BLaER1 (cell line): ENCODE measurements at regions not wholly inside any gene's neighbourhood (a gene's known extent, or its start where the extent isn't known, plus 50 kb on each side); places are given as distances from the start of the nearest gene placed in this dataset.
"Not testable (repeated sequence)": the region's sequence is repeated elsewhere in the genome, so short reads cannot be mapped to it uniquely, and the experiment has no call there.

ENCODE experiments used
- H3K27ac ChIP-seq: shearing (Covaris generic); formaldehyde crosslinking; 2 replicates; pipeline ENCODE4 v1.8.1; 2022
- H3K27me3 ChIP-seq: shearing (Covaris generic); formaldehyde crosslinking; 2 replicates; pipeline ENCODE4 v1.8.1; 2022
- H3K36me3 ChIP-seq: shearing (Covaris generic); formaldehyde crosslinking; 2 replicates; pipeline ENCODE4 v1.8.1; 2022
- H3K4me1 ChIP-seq: shearing (Covaris generic); formaldehyde crosslinking; 2 replicates; pipeline ENCODE4 v1.8.1; 2022
- H3K4me2 ChIP-seq: shearing (Covaris generic); formaldehyde crosslinking; 2 replicates; pipeline ENCODE4 v1.8.1; 2022
- H3K4me3 ChIP-seq: shearing (Covaris generic); formaldehyde crosslinking; 2 replicates; pipeline ENCODE4 v1.8.1; 2022
- H3K9ac ChIP-seq: shearing (Covaris generic); formaldehyde crosslinking; 2 replicates; pipeline ENCODE4 v1.8.1; 2022
- H3K9me3 ChIP-seq: shearing (Covaris generic); formaldehyde crosslinking; 2 replicates; pipeline ENCODE4 v1.8.1; 2022
- H4K20me1 ChIP-seq: shearing (Covaris generic); formaldehyde crosslinking; 2 replicates; pipeline ENCODE4 v1.8.1; 2022
- Cebpa-rat ChIP-seq: shearing (Covaris generic); IDR thresholded peaks from 2 replicates; pipeline ENCODE4 v1.8.1; 2022

- no peaks in the 10 kb centered on the region for H3K4me1 ChIP-seq
- no peak for TF ChIP-seq Cebpa-rat
- no peaks in the 10 kb centered on the region for H4K20me1 ChIP-seq
- H3K9me3 ChIP-seq: peaks cover 7% of the 10 kb centered on the region
- no peak overlapping the region for H3K9ac ChIP-seq
- no peak overlapping the region for H3K4me2 ChIP-seq
- H3K27ac ChIP-seq: no peak overlapping the region
- no peak overlapping the region for H3K4me3 ChIP-seq
- H3K27me3 ChIP-seq: no peaks in the 10 kb centered on the region
- no peaks in the 10 kb centered on the region for H3K36me3 ChIP-seq
These were observed 198.2 kb downstream of the ADCYAP1 start for GRCh38 chr18:1102848-1103247.

DNA sequence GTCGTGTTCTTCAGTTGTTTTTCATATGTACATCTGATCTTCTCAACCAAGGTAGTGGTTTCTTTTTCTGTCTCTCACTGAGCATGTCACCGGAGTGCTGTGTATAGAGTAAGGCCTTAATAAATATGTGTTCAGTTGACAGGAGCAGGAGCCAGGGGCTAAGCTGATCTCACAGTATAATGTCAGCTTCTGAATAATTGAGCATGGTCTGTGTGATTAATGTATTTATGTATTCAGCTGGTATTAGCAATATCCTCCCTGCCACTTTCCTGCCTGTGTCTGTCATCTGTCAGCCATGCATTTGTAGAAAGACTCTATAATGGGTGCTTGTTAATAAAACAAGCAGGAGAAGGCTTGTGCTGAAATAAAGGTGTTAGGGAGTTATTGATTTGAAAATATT lies 198.9 kb downstream of the ADCYAP1 start:
- no peak for TF ChIP-seq Cebpa-rat
- Histone ChIP-seq H4K20me1 (no peaks in the 10 kb centered on the region), H3K4me1 (no peaks in the 10 kb centered on the region), H3K4me3 (no peak overlapping the region), H3K27ac (no peak overlapping the region), H3K4me2 (no peak overlapping the region), H3K36me3 (no peaks in the 10 kb centered on the region), H3K27me3 (no peaks in the 10 kb centered on the region), H3K9ac (no peak overlapping the region), H3K9me3 (no peaks in the 10 kb centered on the region; the same call in 1 of the 2 replicates)

- Histone ChIP-seq H3K9me3 (no peaks in the 10 kb centered on the region), H3K4me1 (no peaks in the 10 kb centered on the region), H3K4me2 (no peak overlapping the region), H3K27ac (no peak overlapping the region), H3K4me3 (no peak overlapping the region), H4K20me1 (no peaks in the 10 kb centered on the region), H3K27me3 (no peaks in the 10 kb centered on the region), H3K36me3 (no peaks in the 10 kb centered on the region), H3K9ac (no peak overlapping the region)
- TF ChIP-seq Cebpa-rat: no peak
These were observed 199.7 kb downstream of the ADCYAP1 start for GRCh38 chr18:1104181-1104881.

GRCh38 chr18:1124495-1124894 lies 219.8 kb downstream of the ADCYAP1 start:
- H3K9me3 ChIP-seq: no peaks in the 10 kb centered on the region
- no peak overlapping the region for H3K4me3 ChIP-seq
- H3K27me3 ChIP-seq: no peaks in the 10 kb centered on the region
- H3K4me1 ChIP-seq: no peaks in the 10 kb centered on the region
- TF ChIP-seq Cebpa-rat: no peak
- H3K4me2 ChIP-seq: no peak overlapping the region
- no peak overlapping the region for H3K27ac ChIP-seq
- H3K36me3 ChIP-seq: no peaks in the 10 kb centered on the region
- H4K20me1 ChIP-seq: no peaks in the 10 kb centered on the region
- no peak overlapping the region for H3K9ac ChIP-seq

DNA sequence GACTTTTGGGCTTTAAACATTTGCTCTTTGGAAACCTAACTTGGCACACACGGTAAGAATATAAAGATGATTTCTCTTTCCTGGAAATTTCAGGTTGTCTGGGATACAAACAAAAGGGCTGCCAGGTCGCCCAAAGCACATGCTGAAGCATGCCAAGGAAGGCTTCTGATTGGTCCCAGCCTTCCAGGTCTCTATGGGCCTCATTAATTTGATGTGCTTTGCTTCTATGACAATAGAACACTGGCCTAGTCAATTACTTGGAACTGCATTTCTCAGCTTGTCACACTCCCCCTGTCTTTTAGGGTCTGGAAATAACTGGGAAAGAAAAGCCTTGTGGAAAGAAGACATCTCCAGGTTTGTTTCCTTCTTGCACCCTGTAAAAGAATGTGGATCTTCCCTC lies 228.9 kb downstream of the ADCYAP1 start:
- Histone ChIP-seq H3K9ac (no peak overlapping the region), H4K20me1 (no peaks in the 10 kb centered on the region), H3K27ac (no peak overlapping the region), H3K36me3 (no peaks in the 10 kb centered on the region), H3K4me2 (no peak overlapping the region), H3K27me3 (no peaks in the 10 kb centered on the region), H3K9me3 (no peaks in the 10 kb centered on the region), H3K4me1 (no peaks in the 10 kb centered on the region), H3K4me3 (no peak overlapping the region)
- TF ChIP-seq Cebpa-rat: no peak

DNA sequence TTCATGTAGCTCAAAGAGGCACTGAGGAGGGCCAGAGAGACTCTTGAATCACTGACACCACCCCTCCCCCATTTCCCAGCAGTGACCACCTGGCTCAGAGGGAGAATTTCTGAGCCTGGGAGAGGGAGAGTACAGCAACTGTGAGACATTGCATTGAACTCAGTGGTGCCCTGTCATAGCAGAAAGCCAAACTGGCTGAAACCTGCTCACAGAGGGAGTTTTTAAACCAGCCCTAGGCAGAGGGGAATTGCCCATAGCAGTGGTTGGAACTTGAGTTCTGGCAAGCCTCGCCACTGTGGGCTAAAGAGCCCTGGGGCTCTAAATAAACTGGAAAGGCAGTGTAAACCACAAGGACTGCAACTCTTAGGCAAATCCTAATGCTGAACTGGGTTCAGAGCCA lies 243.1 kb downstream of the ADCYAP1 start:
- H4K20me1 ChIP-seq: no peaks in the 10 kb centered on the region
- H3K27ac ChIP-seq: no peak overlapping the region
- H3K4me2 ChIP-seq: no peak overlapping the region
- H3K27me3 ChIP-seq: no peaks in the 10 kb centered on the region
- peaks cover 18% of the 10 kb centered on the region for H3K9me3 ChIP-seq
- no peak for TF ChIP-seq Cebpa-rat
- no peak overlapping the region for H3K9ac ChIP-seq
- no peaks in the 10 kb centered on the region for H3K4me1 ChIP-seq
- H3K4me3 ChIP-seq: no peak overlapping the region
- H3K36me3 ChIP-seq: no peaks in the 10 kb centered on the region

DNA sequence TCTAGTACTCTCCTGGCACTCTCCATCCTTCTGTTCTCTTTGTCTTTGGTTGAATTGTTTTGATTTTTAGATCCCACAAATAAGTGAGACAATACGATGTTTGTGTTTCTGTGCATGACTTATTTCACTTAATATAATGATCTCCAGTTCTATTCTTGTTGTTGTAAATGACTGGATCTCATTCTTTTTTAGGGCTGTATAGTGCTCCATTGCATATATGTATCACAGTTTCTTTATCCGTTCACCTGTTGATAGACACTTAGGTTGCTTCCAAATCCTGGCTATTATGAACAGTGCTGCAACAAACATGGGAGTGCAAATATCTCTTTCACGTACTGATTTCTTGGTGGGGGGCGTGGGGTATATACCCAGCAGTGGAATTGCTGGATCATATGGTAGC lies 245.0 kb downstream of the ADCYAP1 start:
- TF ChIP-seq Cebpa-rat: no peak
- Histone ChIP-seq H3K4me1 (no peaks in the 10 kb centered on the region), H3K9ac (no peak overlapping the region), H3K4me3 (no peak overlapping the region), H4K20me1 (no peaks in the 10 kb centered on the region), H3K27me3 (no peaks in the 10 kb centered on the region), H3K4me2 (no peak overlapping the region), H3K9me3 (peaks cover 1% of the 10 kb centered on the region), H3K36me3 (no peaks in the 10 kb centered on the region), H3K27ac (no peak overlapping the region)

DNA sequence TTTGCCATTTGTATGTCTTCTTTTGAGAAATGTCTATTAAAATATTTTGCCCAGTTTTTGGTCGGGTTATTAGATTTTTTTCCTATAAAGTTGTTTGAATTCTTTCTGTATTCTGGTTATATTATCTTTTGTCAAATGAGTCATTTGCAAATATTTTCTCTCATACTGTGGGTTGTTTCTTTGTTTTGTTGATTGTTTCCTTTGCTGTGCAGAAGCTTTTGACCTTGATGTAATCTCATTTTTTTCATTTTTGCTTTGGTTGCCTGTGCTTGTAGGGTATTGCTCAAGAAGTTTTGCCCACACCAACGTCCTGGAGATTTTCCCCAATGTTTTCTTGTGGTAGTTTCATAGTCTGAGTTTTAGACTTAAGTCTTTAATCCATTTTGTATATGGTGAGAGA lies 245.7 kb downstream of the ADCYAP1 start:
- Histone ChIP-seq H3K9ac (no peak overlapping the region), H3K9me3 (no peaks in the 10 kb centered on the region), H3K4me3 (no peak overlapping the region), H3K27me3 (no peaks in the 10 kb centered on the region), H3K4me1 (no peaks in the 10 kb centered on the region), H3K4me2 (no peak overlapping the region), H3K36me3 (no peaks in the 10 kb centered on the region), H4K20me1 (no peaks in the 10 kb centered on the region), H3K27ac (no peak overlapping the region)
- no peak for TF ChIP-seq Cebpa-rat

GRCh38 chr18:1152958-1153357 lies 248.3 kb downstream of the ADCYAP1 start:
- H3K4me2 ChIP-seq, H4K20me1 ChIP-seq, H3K9me3 ChIP-seq, H3K9ac ChIP-seq, H3K4me3 ChIP-seq, H3K4me1 ChIP-seq, H3K27me3 ChIP-seq, H3K36me3 ChIP-seq, H3K27ac ChIP-seq: not testable (repeated sequence)

DNA sequence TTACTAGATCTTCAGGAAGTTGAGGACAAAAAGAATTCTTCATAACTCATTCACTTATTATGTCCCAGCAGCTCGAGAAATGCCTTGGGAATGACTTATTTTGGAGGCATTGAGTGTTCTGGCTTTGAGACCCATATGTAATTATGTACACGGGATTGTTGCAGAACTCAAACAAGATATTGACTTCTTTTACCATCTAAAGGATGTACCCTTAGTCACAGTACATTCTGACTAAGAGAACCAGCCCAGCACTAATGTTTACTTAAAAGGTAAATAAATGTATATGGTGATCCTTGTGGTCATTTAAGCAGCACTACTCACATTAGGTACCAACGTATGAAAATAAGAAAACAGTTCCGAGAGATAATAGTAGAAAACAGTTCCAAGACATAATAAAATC lies 268.9 kb downstream of the ADCYAP1 start:
- TF ChIP-seq Cebpa-rat: no peak
- Histone ChIP-seq H4K20me1 (no peaks in the 10 kb centered on the region), H3K9ac (no peak overlapping the region), H3K27me3 (no peaks in the 10 kb centered on the region), H3K27ac (no peak overlapping the region), H3K4me1 (no peaks in the 10 kb centered on the region), H3K4me2 (no peak overlapping the region), H3K4me3 (no peak overlapping the region), H3K9me3 (peaks cover 11% of the 10 kb centered on the region; the same call in 1 of the 2 replicates), H3K36me3 (no peaks in the 10 kb centered on the region)

DNA sequence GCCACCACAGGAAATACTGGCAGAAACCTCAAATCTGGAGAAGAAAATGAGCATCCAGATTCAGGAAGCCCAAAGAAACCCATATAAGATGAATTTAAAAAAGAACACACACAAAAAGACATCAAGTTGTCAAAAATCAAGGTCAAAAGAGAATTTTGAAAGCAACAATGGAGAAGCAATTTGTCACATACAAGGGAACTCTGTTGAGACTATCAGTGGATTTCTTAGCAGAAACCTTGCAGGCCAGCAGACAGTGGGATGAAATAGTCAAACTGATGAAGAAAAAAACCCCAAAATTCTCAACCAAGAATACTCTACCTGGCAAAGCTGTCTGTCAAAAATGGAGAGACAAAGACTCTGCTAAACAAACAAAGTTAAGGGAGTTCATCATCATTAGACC lies 272.6 kb downstream of the ADCYAP1 start:
- no peak overlapping the region for H3K4me3 ChIP-seq
- H3K9me3 ChIP-seq: peaks cover 11% of the 10 kb centered on the region; the same call in 1 of the 2 replicates
- no peak overlapping the region for H3K4me2 ChIP-seq
- TF ChIP-seq Cebpa-rat: no peak
- no peaks in the 10 kb centered on the region for H3K27me3 ChIP-seq
- no peaks in the 10 kb centered on the region for H4K20me1 ChIP-seq
- no peaks in the 10 kb centered on the region for H3K4me1 ChIP-seq
- H3K36me3 ChIP-seq: no peaks in the 10 kb centered on the region
- no peak overlapping the region for H3K27ac ChIP-seq
- H3K9ac ChIP-seq: no peak overlapping the region
